GM23338 (cell line): ENCODE measurements at regions not wholly inside any gene's neighbourhood (a gene's known extent, or its start where the extent isn't known, plus 50 kb on each side); places are given as distances from the start of the nearest gene placed in this dataset.

ENCODE experiments used
- ATAC-seq: fragments of 200-7000 bp; cut with Tn5 transposase; 3 replicates; pipeline ENCODE4 v1.9.1; 2020
- DNase-seq: peaks from one replicate; pipeline ENCODE4 v3.0.0-alpha.2; 2015; ENCODE audit warnings: low spot score
- H2AFZ ChIP-seq: fragments of 200-600 bp; sonication (generic); 2 replicates; pipeline ENCODE4 v1.8.0; 2016; ENCODE audit warnings: antibody characterized with exemption, mild to moderate bottlenecking, moderate library complexity
- H3F3A ChIP-seq: fragments of 200-600 bp; sonication (generic); replicated peaks from 2 replicates; pipeline ENCODE4 v1.8.0; 2017; ENCODE audit warnings: antibody characterized with exemption, mixed run types, low read depth
- H3K27ac ChIP-seq: fragments of 200-600 bp; sonication (generic); 2 replicates; pipeline ENCODE4 v1.6.1; 2016; ENCODE audit warnings: low read depth
- H3K27me3 ChIP-seq: fragments of 200-600 bp; sonication (generic); 2 replicates; pipeline ENCODE4 v1.8.0; 2016; ENCODE audit warnings: mild to moderate bottlenecking, mixed run types, moderate library complexity; ENCODE audit not compliant: insufficient read depth
- H3K36me3 ChIP-seq: fragments of 200-600 bp; sonication (generic); 2 replicates; pipeline ENCODE4 v1.8.0; 2016; ENCODE audit warnings: mild to moderate bottlenecking; ENCODE audit not compliant: insufficient read depth
- H3K4me1 ChIP-seq: fragments of 200-600 bp; sonication (generic); 2 replicates; pipeline ENCODE4 v1.8.0; 2016; ENCODE audit warnings: mild to moderate bottlenecking, moderate library complexity; ENCODE audit not compliant: insufficient read depth
- H3K4me2 ChIP-seq: fragments of 200-600 bp; sonication (generic); 2 replicates; pipeline ENCODE4 v1.7.1; 2017; ENCODE audit warnings: mixed run types
- H3K4me3 ChIP-seq: fragments of 200-600 bp; sonication (generic); 2 replicates; pipeline ENCODE4 v1.6.1; 2016; ENCODE audit warnings: mixed run types
- H3K79me2 ChIP-seq: fragments of 200-600 bp; sonication (generic); replicated peaks from 2 replicates; pipeline ENCODE4 v1.8.0; 2017; ENCODE audit warnings: mild to moderate bottlenecking; ENCODE audit not compliant: insufficient read depth
- H3K9me2 ChIP-seq: fragments of 200-600 bp; sonication (generic); 2 replicates; pipeline ENCODE4 v1.8.0; 2017; ENCODE audit not compliant: insufficient read depth
- H4K20me1 ChIP-seq: fragments of 200-600 bp; sonication (generic); replicated peaks from 2 replicates; pipeline ENCODE4 v1.8.0; 2017; ENCODE audit warnings: mild to moderate bottlenecking; ENCODE audit not compliant: insufficient read depth
- H3K27ac Mint-ChIP-seq: 2 replicates; pipeline ENCODE4 v1.8.0; 2020; ENCODE audit warnings: inconsistent platforms, mild to moderate bottlenecking, moderate library complexity, mixed read lengths
- H3K27me3 Mint-ChIP-seq: 3 replicates; pipeline ENCODE4 v1.8.0; 2022; ENCODE audit warnings: low read depth, mild to moderate bottlenecking, moderate library complexity, mixed read lengths, inconsistent platforms; ENCODE audit not compliant: insufficient read depth, poor library complexity
- H3K36me3 Mint-ChIP-seq: 3 replicates; pipeline ENCODE4 v1.8.0; 2021; ENCODE audit warnings: low read depth, mild to moderate bottlenecking, inconsistent platforms, moderate library complexity, mixed read lengths
- H3K4me1 Mint-ChIP-seq: 3 replicates; pipeline ENCODE4 v1.8.0; 2020; ENCODE audit warnings: mild to moderate bottlenecking, inconsistent platforms, mixed read lengths
- H3K4me3 Mint-ChIP-seq: 3 replicates; pipeline ENCODE4 v1.8.0; 2021; ENCODE audit warnings: moderate library complexity, mild to moderate bottlenecking, inconsistent platforms, mixed read lengths
- H3K9me3 Mint-ChIP-seq: 3 replicates; pipeline ENCODE4 v1.8.0; 2020; ENCODE audit warnings: moderate library complexity, mild to moderate bottlenecking, inconsistent platforms, mixed read lengths
- CREB1 ChIP-seq: fragments of 250-450 bp; sonication (Bioruptor Pico); IDR thresholded peaks from 2 replicates; pipeline ENCODE4 v1.5.0; 2020; ENCODE audit warnings: low read depth, mild to moderate bottlenecking, moderate library complexity
- EZH2 ChIP-seq: fragments of 200-600 bp; sonication (generic); IDR thresholded peaks from one replicate; pipeline ENCODE4 v1.8.0; 2017; ENCODE audit warnings: antibody characterized with exemption, mild to moderate bottlenecking, low read depth; ENCODE audit not compliant: unreplicated experiment
- EZH2phosphoT487 ChIP-seq: fragments of 200-600 bp; sonication (generic); IDR thresholded peaks from one replicate; pipeline ENCODE4 v1.8.1; 2018; ENCODE audit warnings: antibody characterized with exemption; ENCODE audit not compliant: unreplicated experiment
- JUNB ChIP-seq: IDR thresholded peaks from one replicate; pipeline ENCODE4 v1.6.1; 2016; ENCODE audit warnings: antibody characterized with exemption; ENCODE audit not compliant: unreplicated experiment
- NANOG ChIP-seq: IDR thresholded peaks from 2 replicates; pipeline ENCODE4 v1.6.1; 2016; ENCODE audit warnings: antibody characterized with exemption, borderline replicate concordance
- POLR2AphosphoS5 ChIP-seq: IDR thresholded peaks from 2 replicates; pipeline ENCODE4 v1.6.1; 2016; ENCODE audit warnings: antibody characterized with exemption, low read depth
- STAT1 ChIP-seq: IDR thresholded peaks from one replicate; pipeline ENCODE4 v1.6.1; 2016; ENCODE audit warnings: antibody characterized with exemption; ENCODE audit not compliant: unreplicated experiment
- ZNF114 ChIP-seq: fragments of 250-450 bp; sonication (Bioruptor Pico); IDR thresholded peaks from 2 replicates; pipeline ENCODE4 v1.5.0; 2020; ENCODE audit warnings: mild to moderate bottlenecking, moderate library complexity
- ZNF331 ChIP-seq: fragments of 250-450 bp; sonication (Bioruptor Pico); IDR thresholded peaks from 2 replicates; pipeline ENCODE4 v1.5.0; 2020; ENCODE audit warnings: low read depth, mild to moderate bottlenecking, moderate library complexity
- TF ChIP-seq, protein P1 (sequence below), 2 experiments: fragments of 200-600 bp in 1 of 2; sonication (generic) in 1 of 2; conservative IDR thresholded peaks; 2 replicates each; pipeline versions ENCODE4 v1.5.1 to v1.6.1; 2016 to 2017; ENCODE audit warnings: antibody characterized with exemption in 2 of 2, low read depth in 2 of 2, mild to moderate bottlenecking in 2 of 2, moderate library complexity in 1 of 2
- TF ChIP-seq, protein P2 (sequence below): IDR thresholded peaks from 2 replicates; pipeline ENCODE4 v1.6.1; 2016; ENCODE audit warnings: antibody characterized with exemption
- TF ChIP-seq, protein P3 (sequence below): fragments of 250-450 bp; sonication (Bioruptor Pico); IDR thresholded peaks from 2 replicates; pipeline ENCODE4 v1.5.0; 2020; ENCODE audit warnings: mild to moderate bottlenecking, moderate library complexity
- TF ChIP-seq, protein P4 (sequence below): IDR thresholded peaks from one replicate; pipeline ENCODE4 v1.6.1; 2018; ENCODE audit warnings: antibody characterized with exemption; ENCODE audit not compliant: unreplicated experiment

DNA sequence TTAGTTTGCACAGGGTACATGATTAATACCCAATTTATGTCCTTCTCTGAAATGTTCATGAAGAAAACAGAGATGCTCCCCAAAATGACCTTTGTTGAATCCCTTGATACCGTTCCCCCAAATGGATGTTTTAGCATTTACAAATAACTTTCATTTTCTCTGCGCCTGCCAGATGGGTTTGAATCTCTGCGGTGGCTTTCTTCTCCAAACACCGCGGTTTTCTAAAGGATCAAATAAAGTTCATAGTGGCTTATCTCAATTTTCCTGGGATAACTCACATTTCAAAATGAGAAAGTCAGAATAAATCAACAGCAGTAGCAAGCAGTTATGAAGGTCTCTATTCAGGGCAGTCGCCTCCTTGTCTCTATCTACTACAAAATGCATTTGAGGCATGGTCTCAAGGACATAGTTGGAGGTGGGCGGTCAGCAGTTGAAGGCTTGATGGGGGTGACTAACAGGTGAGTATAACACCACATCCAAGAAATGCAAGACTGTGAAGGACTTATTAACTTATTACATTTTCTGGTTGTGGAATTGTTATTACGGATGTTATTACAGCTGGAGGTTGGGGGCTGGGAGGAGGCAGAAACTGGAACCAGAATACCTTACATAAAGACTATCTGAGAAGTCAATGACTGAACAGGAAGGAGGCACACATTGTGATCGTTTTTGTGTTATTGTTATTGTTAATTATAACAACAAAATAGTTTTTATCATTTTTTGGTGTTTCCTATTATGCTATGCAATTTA lies 1513.3 kb downstream of the FAM181B start:
- no peak overlapping the region for H3K4me3 Mint-ChIP-seq
- H4K20me1 ChIP-seq = no peaks in the 10 kb centered on the region
- no peak for DNase-seq

More for the DNA sequence above, 1513.3 kb downstream of the FAM181B start:
- H3K79me2 ChIP-seq = no peaks in the 10 kb centered on the region
- no peaks in the 10 kb centered on the region for H3F3A ChIP-seq
- no peaks in the 10 kb centered on the region for H3K9me3 Mint-ChIP-seq
- H3K36me3 ChIP-seq = peaks cover 3% of the 10 kb centered on the region; the same call in 1 of the 2 replicates
- no peaks in the 10 kb centered on the region for H3K4me1 ChIP-seq
- no peaks in the 10 kb centered on the region for H3K9me2 ChIP-seq
- no peaks in the 10 kb centered on the region for H3K27me3 ChIP-seq
- ATAC-seq = no peak
- TF ChIP-seq POLR2AphosphoS5 = no peak
- TF ChIP-seq, protein P1, sequence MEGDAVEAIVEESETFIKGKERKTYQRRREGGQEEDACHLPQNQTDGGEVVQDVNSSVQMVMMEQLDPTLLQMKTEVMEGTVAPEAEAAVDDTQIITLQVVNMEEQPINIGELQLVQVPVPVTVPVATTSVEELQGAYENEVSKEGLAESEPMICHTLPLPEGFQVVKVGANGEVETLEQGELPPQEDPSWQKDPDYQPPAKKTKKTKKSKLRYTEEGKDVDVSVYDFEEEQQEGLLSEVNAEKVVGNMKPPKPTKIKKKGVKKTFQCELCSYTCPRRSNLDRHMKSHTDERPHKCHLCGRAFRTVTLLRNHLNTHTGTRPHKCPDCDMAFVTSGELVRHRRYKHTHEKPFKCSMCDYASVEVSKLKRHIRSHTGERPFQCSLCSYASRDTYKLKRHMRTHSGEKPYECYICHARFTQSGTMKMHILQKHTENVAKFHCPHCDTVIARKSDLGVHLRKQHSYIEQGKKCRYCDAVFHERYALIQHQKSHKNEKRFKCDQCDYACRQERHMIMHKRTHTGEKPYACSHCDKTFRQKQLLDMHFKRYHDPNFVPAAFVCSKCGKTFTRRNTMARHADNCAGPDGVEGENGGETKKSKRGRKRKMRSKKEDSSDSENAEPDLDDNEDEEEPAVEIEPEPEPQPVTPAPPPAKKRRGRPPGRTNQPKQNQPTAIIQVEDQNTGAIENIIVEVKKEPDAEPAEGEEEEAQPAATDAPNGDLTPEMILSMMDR (conservative IDR thresholded peaks at IDR 0.05; ENCODE audit: low read depth in 2 of 2) = no peak
- no peak for TF ChIP-seq ZNF114 (CRISPR knock-in tag)
- TF ChIP-seq, protein P2, sequence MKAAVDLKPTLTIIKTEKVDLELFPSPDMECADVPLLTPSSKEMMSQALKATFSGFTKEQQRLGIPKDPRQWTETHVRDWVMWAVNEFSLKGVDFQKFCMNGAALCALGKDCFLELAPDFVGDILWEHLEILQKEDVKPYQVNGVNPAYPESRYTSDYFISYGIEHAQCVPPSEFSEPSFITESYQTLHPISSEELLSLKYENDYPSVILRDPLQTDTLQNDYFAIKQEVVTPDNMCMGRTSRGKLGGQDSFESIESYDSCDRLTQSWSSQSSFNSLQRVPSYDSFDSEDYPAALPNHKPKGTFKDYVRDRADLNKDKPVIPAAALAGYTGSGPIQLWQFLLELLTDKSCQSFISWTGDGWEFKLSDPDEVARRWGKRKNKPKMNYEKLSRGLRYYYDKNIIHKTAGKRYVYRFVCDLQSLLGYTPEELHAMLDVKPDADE = no peak
- no peak for TF ChIP-seq JUNB
- TF ChIP-seq ZNF331 = no peak
- no peak for TF ChIP-seq NANOG
- TF ChIP-seq, protein P3, sequence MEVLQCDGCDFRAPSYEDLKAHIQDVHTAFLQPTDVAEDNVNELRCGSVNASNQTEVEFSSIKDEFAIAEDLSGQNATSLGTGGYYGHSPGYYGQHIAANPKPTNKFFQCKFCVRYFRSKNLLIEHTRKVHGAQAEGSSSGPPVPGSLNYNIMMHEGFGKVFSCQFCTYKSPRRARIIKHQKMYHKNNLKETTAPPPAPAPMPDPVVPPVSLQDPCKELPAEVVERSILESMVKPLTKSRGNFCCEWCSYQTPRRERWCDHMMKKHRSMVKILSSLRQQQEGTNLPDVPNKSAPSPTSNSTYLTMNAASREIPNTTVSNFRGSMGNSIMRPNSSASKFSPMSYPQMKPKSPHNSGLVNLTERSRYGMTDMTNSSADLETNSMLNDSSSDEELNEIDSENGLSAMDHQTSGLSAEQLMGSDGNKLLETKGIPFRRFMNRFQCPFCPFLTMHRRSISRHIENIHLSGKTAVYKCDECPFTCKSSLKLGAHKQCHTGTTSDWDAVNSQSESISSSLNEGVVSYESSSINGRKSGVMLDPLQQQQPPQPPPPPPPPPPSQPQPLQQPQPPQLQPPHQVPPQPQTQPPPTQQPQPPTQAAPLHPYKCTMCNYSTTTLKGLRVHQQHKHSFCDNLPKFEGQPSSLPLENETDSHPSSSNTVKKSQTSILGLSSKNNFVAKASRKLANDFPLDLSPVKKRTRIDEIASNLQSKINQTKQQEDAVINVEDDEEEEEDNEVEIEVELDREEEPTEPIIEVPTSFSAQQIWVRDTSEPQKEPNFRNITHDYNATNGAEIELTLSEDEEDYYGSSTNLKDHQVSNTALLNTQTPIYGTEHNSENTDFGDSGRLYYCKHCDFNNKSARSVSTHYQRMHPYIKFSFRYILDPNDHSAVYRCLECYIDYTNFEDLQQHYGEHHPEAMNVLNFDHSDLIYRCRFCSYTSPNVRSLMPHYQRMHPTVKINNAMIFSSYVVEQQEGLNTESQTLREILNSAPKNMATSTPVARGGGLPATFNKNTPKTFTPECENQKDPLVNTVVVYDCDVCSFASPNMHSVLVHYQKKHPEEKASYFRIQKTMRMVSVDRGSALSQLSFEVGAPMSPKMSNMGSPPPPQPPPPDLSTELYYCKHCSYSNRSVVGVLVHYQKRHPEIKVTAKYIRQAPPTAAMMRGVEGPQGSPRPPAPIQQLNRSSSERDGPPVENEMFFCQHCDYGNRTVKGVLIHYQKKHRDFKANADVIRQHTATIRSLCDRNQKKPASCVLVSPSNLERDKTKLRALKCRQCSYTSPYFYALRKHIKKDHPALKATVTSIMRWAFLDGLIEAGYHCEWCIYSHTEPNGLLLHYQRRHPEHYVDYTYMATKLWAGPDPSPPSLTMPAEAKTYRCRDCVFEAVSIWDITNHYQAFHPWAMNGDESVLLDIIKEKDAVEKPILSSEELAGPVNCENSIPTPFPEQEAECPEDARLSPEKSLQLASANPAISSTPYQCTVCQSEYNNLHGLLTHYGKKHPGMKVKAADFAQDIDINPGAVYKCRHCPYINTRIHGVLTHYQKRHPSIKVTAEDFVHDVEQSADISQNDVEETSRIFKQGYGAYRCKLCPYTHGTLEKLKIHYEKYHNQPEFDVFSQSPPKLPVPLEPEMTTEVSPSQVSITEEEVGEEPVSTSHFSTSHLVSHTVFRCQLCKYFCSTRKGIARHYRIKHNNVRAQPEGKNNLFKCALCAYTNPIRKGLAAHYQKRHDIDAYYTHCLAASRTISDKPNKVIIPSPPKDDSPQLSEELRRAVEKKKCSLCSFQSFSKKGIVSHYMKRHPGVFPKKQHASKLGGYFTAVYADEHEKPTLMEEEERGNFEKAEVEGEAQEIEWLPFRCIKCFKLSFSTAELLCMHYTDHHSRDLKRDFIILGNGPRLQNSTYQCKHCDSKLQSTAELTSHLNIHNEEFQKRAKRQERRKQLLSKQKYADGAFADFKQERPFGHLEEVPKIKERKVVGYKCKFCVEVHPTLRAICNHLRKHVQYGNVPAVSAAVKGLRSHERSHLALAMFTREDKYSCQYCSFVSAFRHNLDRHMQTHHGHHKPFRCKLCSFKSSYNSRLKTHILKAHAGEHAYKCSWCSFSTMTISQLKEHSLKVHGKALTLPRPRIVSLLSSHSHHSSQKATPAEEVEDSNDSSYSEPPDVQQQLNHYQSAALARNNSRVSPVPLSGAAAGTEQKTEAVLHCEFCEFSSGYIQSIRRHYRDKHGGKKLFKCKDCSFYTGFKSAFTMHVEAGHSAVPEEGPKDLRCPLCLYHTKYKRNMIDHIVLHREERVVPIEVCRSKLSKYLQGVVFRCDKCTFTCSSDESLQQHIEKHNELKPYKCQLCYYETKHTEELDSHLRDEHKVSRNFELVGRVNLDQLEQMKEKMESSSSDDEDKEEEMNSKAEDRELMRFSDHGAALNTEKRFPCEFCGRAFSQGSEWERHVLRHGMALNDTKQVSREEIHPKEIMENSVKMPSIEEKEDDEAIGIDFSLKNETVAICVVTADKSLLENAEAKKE (CRISPR knock-in tag) = no peak
- TF ChIP-seq, protein P4, sequence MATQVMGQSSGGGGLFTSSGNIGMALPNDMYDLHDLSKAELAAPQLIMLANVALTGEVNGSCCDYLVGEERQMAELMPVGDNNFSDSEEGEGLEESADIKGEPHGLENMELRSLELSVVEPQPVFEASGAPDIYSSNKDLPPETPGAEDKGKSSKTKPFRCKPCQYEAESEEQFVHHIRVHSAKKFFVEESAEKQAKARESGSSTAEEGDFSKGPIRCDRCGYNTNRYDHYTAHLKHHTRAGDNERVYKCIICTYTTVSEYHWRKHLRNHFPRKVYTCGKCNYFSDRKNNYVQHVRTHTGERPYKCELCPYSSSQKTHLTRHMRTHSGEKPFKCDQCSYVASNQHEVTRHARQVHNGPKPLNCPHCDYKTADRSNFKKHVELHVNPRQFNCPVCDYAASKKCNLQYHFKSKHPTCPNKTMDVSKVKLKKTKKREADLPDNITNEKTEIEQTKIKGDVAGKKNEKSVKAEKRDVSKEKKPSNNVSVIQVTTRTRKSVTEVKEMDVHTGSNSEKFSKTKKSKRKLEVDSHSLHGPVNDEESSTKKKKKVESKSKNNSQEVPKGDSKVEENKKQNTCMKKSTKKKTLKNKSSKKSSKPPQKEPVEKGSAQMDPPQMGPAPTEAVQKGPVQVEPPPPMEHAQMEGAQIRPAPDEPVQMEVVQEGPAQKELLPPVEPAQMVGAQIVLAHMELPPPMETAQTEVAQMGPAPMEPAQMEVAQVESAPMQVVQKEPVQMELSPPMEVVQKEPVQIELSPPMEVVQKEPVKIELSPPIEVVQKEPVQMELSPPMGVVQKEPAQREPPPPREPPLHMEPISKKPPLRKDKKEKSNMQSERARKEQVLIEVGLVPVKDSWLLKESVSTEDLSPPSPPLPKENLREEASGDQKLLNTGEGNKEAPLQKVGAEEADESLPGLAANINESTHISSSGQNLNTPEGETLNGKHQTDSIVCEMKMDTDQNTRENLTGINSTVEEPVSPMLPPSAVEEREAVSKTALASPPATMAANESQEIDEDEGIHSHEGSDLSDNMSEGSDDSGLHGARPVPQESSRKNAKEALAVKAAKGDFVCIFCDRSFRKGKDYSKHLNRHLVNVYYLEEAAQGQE = no peak
- TF ChIP-seq EZH2phosphoT487 = no peak
- TF ChIP-seq EZH2 = no peak
- no peak for TF ChIP-seq STAT1
- no peak for TF ChIP-seq CREB1
- H3K4me2 ChIP-seq = no peak overlapping the region
- H2AFZ ChIP-seq = no peak overlapping the region
- H3K27ac ChIP-seq = no peak overlapping the region
- no peak overlapping the region for H3K4me3 ChIP-seq
- no peaks in the 10 kb centered on the region for H3K36me3 Mint-ChIP-seq
- H3K27me3 Mint-ChIP-seq = no peaks in the 10 kb centered on the region
- no peaks in the 10 kb centered on the region for H3K4me1 Mint-ChIP-seq
- no peak overlapping the region for H3K27ac Mint-ChIP-seq
